Vagina (tissue), 2 donors: ENCODE measurements at regions not wholly inside any gene's neighbourhood (a gene's known extent, or its start where the extent isn't known, plus 50 kb on each side); places are given as distances from the start of the nearest gene placed in this dataset.

Source experiments
- CTCF ChIP-seq, 3 experiments: fragments of 450-650 bp in 2 of 3; fragments of 200-600 bp in 1 of 3; sonication (generic) in 1 of 3; IDR thresholded peaks; one replicate each; pipeline ENCODE4 v1.5.1; 2017 to 2019; ENCODE audit warnings: antibody characterized with exemption in 3 of 3, mild to moderate bottlenecking in 2 of 3, moderate library complexity in 2 of 3
- POLR2A ChIP-seq, 2 donors: fragments of 450-650 bp; IDR thresholded peaks; one replicate each; pipeline ENCODE4 v1.6.1; 2017; ENCODE audit warnings: antibody characterized with exemption in 2 of 2, mild to moderate bottlenecking in 2 of 2, moderate library complexity in 2 of 2
- POLR2AphosphoS5 ChIP-seq, 2 donors: sonication (generic); formaldehyde crosslinking; IDR thresholded peaks; one replicate each; pipeline ENCODE4 v1.9.0; 2017; ENCODE audit warnings: antibody characterized with exemption in 2 of 2, mild to moderate bottlenecking in 2 of 2, low read depth in 1 of 2; ENCODE audit not compliant: insufficient read depth in 1 of 2

GRCh38 chr16:79532785-79533184, 67.8 kb downstream of the MAF start:
- TF ChIP-seq CTCF (IDR thresholded peaks at IDR 0.05): no peak
- TF ChIP-seq POLR2A (IDR thresholded peaks at IDR 0.05): no peak
- no peak for TF ChIP-seq POLR2AphosphoS5 (IDR thresholded peaks at IDR 0.05; ENCODE audit: insufficient read depth in 1 of 2, low read depth in 1 of 2)
